Chondrocyte (in vitro differentiated cells): ENCODE measurements at regions not wholly inside any gene's neighbourhood (a gene's known extent, or its start where the extent isn't known, plus 50 kb on each side); places are given as distances from the start of the nearest gene placed in this dataset.

Source experiments
- DNase-seq: peaks from one replicate; pipeline ENCODE4 v3.0.0; 2021; ENCODE audit warnings: mixed read lengths, low spot score
- H3K27ac Mint-ChIP-seq: one replicate; pipeline ENCODE4 v1.8.0; 2021; ENCODE audit warnings: mild to moderate bottlenecking, moderate library complexity, mixed read lengths; ENCODE audit not compliant: unreplicated experiment
- H3K27me3 Mint-ChIP-seq: 2 replicates; pipeline ENCODE4 v1.8.0; 2021; ENCODE audit warnings: low read depth, mixed read lengths
- H3K36me3 Mint-ChIP-seq: 2 replicates; pipeline ENCODE4 v1.8.0; 2021; ENCODE audit warnings: low read depth, mixed read lengths
- H3K4me1 Mint-ChIP-seq: 2 replicates; pipeline ENCODE4 v1.8.0; 2021; ENCODE audit warnings: low read depth, mild to moderate bottlenecking, mixed read lengths
- H3K4me3 Mint-ChIP-seq: one replicate; pipeline ENCODE4 v1.8.0; 2021; ENCODE audit warnings: mild to moderate bottlenecking, moderate library complexity, mixed read lengths; ENCODE audit not compliant: unreplicated experiment
- H3K9me3 Mint-ChIP-seq: 2 replicates; pipeline ENCODE4 v1.8.0; 2021; ENCODE audit warnings: low read depth, mixed read lengths
- CTCF ChIP-seq: fragments of 200-600 bp; sonication (generic); IDR thresholded peaks from 2 replicates; pipeline ENCODE4 v1.5.0; 2021; ENCODE audit warnings: antibody characterized with exemption, mild to moderate bottlenecking, moderate library complexity

- no peaks in the 10 kb centered on the region for H3K4me1 Mint-ChIP-seq
- H3K27me3 Mint-ChIP-seq = peaks cover 37% of the 10 kb centered on the region
- TF ChIP-seq CTCF = no peak
- DNase-seq = no peak
- no peak overlapping the region for H3K27ac Mint-ChIP-seq
- H3K9me3 Mint-ChIP-seq = peaks cover under 1% of the 10 kb centered on the region
- no peak overlapping the region for H3K4me3 Mint-ChIP-seq
- H3K36me3 Mint-ChIP-seq = no peaks in the 10 kb centered on the region
These were observed 54.4 kb upstream of the RPL38 start for GRCh38 chr17:74148901-74149596.

GRCh38 chr17:74149597-74150427 is 53.7 kb upstream of the RPL38 start:
- H3K4me1 Mint-ChIP-seq = no peaks in the 10 kb centered on the region
- TF ChIP-seq CTCF = no peak
- H3K27ac Mint-ChIP-seq = no peak overlapping the region
- H3K36me3 Mint-ChIP-seq = no peaks in the 10 kb centered on the region
- H3K4me3 Mint-ChIP-seq = no peak overlapping the region
- no peaks in the 10 kb centered on the region for H3K9me3 Mint-ChIP-seq
- DNase-seq = no peak
- peaks cover 37% of the 10 kb centered on the region for H3K27me3 Mint-ChIP-seq

GRCh38 chr17:74150428-74151025 is 53.0 kb upstream of the RPL38 start:
- peaks cover 40% of the 10 kb centered on the region for H3K27me3 Mint-ChIP-seq
- H3K27ac Mint-ChIP-seq = no peak overlapping the region
- no peak for DNase-seq
- no peaks in the 10 kb centered on the region for H3K9me3 Mint-ChIP-seq
- H3K36me3 Mint-ChIP-seq = no peaks in the 10 kb centered on the region
- no peaks in the 10 kb centered on the region for H3K4me1 Mint-ChIP-seq
- no peak overlapping the region for H3K4me3 Mint-ChIP-seq
- no peak for TF ChIP-seq CTCF

GRCh38 chr17:74151551-74152315 is 51.7 kb upstream of the RPL38 start:
- no peak overlapping the region for H3K4me3 Mint-ChIP-seq
- TF ChIP-seq CTCF = no peak
- no peaks in the 10 kb centered on the region for H3K36me3 Mint-ChIP-seq
- H3K27me3 Mint-ChIP-seq = peaks cover 38% of the 10 kb centered on the region
- H3K4me1 Mint-ChIP-seq = no peaks in the 10 kb centered on the region
- no peak overlapping the region for H3K27ac Mint-ChIP-seq
- DNase-seq = no peak
- no peaks in the 10 kb centered on the region for H3K9me3 Mint-ChIP-seq
